Lung (tissue), 11 donors: ENCODE measurements at regions not wholly inside any gene's neighbourhood (a gene's known extent, or its start where the extent isn't known, plus 50 kb on each side); places are given as distances from the start of the nearest gene placed in this dataset.

Source experiments
- ATAC-seq: fragments of 200-7000 bp; cut with Tn5 transposase; one replicate; pipeline ENCODE4 v1.9.1; 2020; ENCODE audit warnings: moderate number of reproducible peaks; ENCODE audit not compliant: insufficient read depth, low FRiP score
- DNase-seq, 3 donors: peaks; one replicate each; pipeline ENCODE4 v3.0.0-alpha.2; 2013 to 2017
- H3K27ac ChIP-seq, 2 donors: one replicate each; pipeline ENCODE4 v1.5.1; 2013; ENCODE audit warnings: mild to moderate bottlenecking in 2 of 2, moderate library complexity in 2 of 2, control low read depth in 1 of 2, inconsistent platforms in 1 of 2, low read depth in 1 of 2, low read length in 1 of 2
- H3K27me3 ChIP-seq, 3 donors: one replicate each; pipeline ENCODE4 v1.5.1; 2013; ENCODE audit warnings: low read length in 2 of 3; ENCODE audit not compliant: control insufficient read depth in 3 of 3, insufficient read depth in 3 of 3
- H3K36me3 ChIP-seq, 4 donors: one replicate each; pipeline ENCODE4 v1.5.1; 2013; ENCODE audit warnings: low read length in 4 of 4, mild to moderate bottlenecking in 1 of 4, moderate library complexity in 1 of 4; ENCODE audit not compliant: control insufficient read depth in 4 of 4, insufficient read depth in 4 of 4
- H3K4me1 ChIP-seq, 5 donors: one replicate each; pipeline ENCODE4 v1.5.1; 2013; ENCODE audit warnings: low read length in 5 of 5, mild to moderate bottlenecking in 2 of 5, moderate library complexity in 1 of 5; ENCODE audit not compliant: control insufficient read depth in 5 of 5, insufficient read depth in 5 of 5
- H3K4me3 ChIP-seq: one replicate; pipeline ENCODE4 v1.5.1; 2013; ENCODE audit warnings: mild to moderate bottlenecking, control low read depth, moderate library complexity
- H3K9ac ChIP-seq, 2 donors: one replicate each; pipeline ENCODE4 v1.5.1; 2013; ENCODE audit warnings: low read length in 2 of 2, control low read depth in 1 of 2; ENCODE audit not compliant: insufficient read depth in 1 of 2
- H3K9me3 ChIP-seq, 4 donors: one replicate each; pipeline ENCODE4 v1.5.1; 2013; ENCODE audit warnings: low read length in 3 of 4, mild to moderate bottlenecking in 1 of 4, moderate library complexity in 1 of 4; ENCODE audit not compliant: control insufficient read depth in 4 of 4, insufficient read depth in 3 of 4
- CTCF ChIP-seq: IDR thresholded peaks from 2 replicates; pipeline ENCODE4 v1.5.1; 2012; ENCODE audit warnings: mild to moderate bottlenecking; ENCODE audit errors: control extremely low read depth, extremely low read depth
- WGBS, 2 donors: extraction: QIAGEN DNeasy Blood & Tissue Kit; methylation state at CpG; one replicate each; pipeline ENCODE4 v1.1.7; 2013; 5-methylcytosine and 5-hydroxymethylcytosine counted together
- donor health status: control.
- donor health status: control.
- donor health status: Bipolar disorder and iron deficiency.
- donor health status: healthy.
- donor health status: DM: yes; HTN: yes; CAD: no.

GRCh38 chr11:97202613-97203292 is 812.9 kb downstream of the JRKL start:
- ATAC-seq (no peak), DNase-seq (no peak)
- Histone ChIP-seq H3K4me3 (no peak overlapping the region), H3K9ac (no peak overlapping the region), H3K27me3 (no peaks in the 10 kb centered on the region), H3K4me1 (peaks cover 0 to 6% (median 0%) of the 10 kb centered on the region in 5 donors), H3K27ac (no peak overlapping the region), H3K36me3 (no peaks in the 10 kb centered on the region), H3K9me3 (peaks cover 0 to 11% (median 0%) of the 10 kb centered on the region in 4 donors)
- WGBS, 2 donors = 62 to 71% methylated on average over 8 of the region's 8 CpGs
- no peak for TF ChIP-seq CTCF

GRCh38 chr11:97218011-97218410 is 828.2 kb downstream of the JRKL start:
- Histone ChIP-seq H3K4me3 (no peak overlapping the region), H3K27me3 (no peaks in the 10 kb centered on the region), H3K4me1 (no peaks in the 10 kb centered on the region), H3K27ac (no peak overlapping the region), H3K36me3 (no peaks in the 10 kb centered on the region), H3K9me3 (no peaks in the 10 kb centered on the region), H3K9ac (no peak overlapping the region)
- DNase-seq (no peak), ATAC-seq (no peak)
- no peak for TF ChIP-seq CTCF
- WGBS, 2 donors = 87 to 90% methylated on average over 3 of the region's 3 CpGs

GRCh38 chr11:97223647-97224046 is 833.8 kb downstream of the JRKL start:
- no peak overlapping the region for H3K27ac ChIP-seq
- H3K4me3 ChIP-seq = no peak overlapping the region
- DNase-seq (no peak), ATAC-seq (no peak)
- no peaks in the 10 kb centered on the region for H3K36me3 ChIP-seq
- no peak overlapping the region for H3K9ac ChIP-seq
- no peak for TF ChIP-seq CTCF
- WGBS, 2 donors = 87 to 88% methylated on average over 3 of the region's 3 CpGs
- H3K4me1 ChIP-seq = peaks cover 0 to 5% (median 0%) of the 10 kb centered on the region in 5 donors
- H3K27me3 ChIP-seq = no peaks in the 10 kb centered on the region
- H3K9me3 ChIP-seq = no peaks in the 10 kb centered on the region

- H3K4me3 ChIP-seq = no peak overlapping the region
- no peaks in the 10 kb centered on the region for H3K36me3 ChIP-seq
- H3K27me3 ChIP-seq = no peaks in the 10 kb centered on the region
- H3K9me3 ChIP-seq = no peaks in the 10 kb centered on the region
- H3K27ac ChIP-seq = no peak overlapping the region
- DNase-seq (no peak), ATAC-seq (no peak)
- H3K4me1 ChIP-seq = peaks cover 0 to 5% (median 0%) of the 10 kb centered on the region in 5 donors
- no peak overlapping the region for H3K9ac ChIP-seq
- TF ChIP-seq CTCF = no peak
- WGBS, 2 donors = 63 to 71% methylated on average over 4 of the region's 4 CpGs
Observed at GRCh38 chr11:97224396-97224795, 834.6 kb downstream of the JRKL start.
